ENCODE measurements at regions not wholly inside any gene's neighbourhood (a gene's known extent, or its start where the extent isn't known, plus 50 kb on each side); places are given as distances from the start of the nearest gene placed in this dataset.

DNA sequence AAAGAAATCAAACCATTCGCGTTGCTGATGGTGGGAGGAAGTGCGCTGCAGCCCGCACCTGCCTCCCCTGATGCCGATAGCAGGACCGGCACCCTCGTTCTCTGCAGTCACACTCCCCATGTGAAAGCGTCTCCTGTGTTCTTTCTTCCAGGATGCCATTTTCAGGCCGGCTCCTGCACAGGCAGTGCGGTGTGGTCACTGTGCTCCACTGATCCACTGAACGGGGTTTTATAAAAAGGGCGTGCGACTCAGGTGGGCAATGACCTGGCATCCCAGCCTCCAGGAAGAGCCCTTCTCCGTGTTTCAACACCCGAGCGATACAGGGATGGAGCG lies 88.3 kb upstream of the SNTG2 start:
- FAIRE-seq (no peak), DNase-seq (ENCODE audit: low spot score in 2 of 2) (no peak)

DNA sequence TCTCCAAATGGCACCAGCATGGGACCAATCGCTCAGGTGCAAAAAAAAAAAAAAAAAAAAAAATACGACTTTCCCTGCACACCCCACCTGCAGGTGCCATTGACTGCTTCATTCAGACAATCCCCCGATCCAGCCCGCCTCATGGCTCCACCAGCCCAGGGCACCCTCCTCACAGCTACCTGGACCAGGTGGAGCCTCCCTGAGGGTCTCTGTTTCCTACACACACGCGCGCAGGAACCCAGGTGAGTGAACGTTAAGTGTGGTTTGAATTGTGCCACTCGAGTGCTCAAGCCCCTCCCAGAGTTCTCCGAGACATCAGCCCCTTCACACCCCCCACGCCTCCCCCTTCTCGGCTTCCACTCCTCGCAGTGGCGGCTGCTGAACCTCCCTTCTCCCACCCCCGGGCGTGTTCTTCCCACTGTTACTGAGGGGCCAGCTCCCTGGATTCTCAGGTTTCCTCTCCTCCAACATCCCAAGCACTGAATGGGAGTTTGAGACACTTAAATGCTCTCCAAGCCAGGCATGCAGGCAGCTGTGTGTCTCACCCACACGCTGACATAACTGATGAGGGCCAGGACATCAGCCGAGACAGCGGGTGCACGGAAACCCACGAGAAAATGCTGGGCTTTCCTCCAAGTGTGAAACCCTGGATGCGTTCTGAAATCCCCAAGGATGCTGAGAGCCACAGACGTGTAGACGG lies 88.8 kb upstream of the SNTG2 start:
- DNase-seq (ENCODE audit: low spot score in 2 of 2) (peak in 1 of 2 donors; percentile 47), FAIRE-seq (no peak)

DNA sequence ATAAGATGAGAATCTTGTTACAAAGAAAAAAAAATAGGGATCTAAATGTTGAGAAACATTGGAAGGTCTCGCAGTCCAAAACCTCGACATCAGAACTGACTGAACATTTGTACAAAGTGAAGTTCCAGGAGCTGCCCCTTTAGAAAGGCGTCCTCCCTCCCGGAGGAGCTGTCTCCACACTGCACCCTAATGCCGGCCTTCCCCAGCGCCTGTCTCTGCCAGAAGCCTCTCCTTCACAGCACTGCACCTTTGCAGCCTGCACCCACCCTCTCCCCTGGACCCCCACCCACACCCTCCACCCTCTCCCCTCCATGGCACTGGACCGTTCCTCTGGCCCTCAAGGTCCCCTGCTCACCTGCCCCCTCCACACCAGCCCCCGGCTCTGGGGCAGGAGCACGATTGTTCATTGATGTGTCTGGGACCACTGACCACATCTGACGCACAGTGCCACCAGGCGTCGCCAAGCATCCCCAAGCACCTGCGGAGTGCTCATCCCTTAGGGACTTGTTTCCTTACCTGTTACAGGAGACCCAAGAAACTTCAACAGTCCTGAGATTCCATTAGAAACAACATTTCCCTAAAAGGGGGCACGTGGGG lies 90.3 kb upstream of the SNTG2 start:
- FAIRE-seq (no peak), DNase-seq (ENCODE audit: low spot score in 2 of 2) (no peak)

DNA sequence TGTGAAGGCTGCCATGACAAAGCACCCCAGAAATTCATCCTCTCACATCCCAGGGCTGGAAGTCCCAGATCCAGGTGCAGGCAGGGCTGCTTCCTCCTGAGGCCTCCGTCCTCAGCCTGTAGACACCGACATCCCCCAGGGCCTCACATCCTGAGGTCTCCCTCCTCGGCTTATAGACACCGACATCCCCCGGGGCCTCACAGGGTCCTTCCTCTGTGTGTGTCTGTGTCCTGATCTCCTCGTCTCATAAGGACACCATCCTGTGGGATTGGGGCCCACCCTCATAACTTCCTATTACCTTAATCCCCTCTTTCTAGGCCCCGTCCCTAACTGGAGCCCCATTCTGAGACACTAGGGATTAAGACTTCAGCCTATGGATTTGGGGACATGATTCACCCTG lies 92.0 kb upstream of the SNTG2 start:
- FAIRE-seq (no peak), DNase-seq (ENCODE audit: low spot score in 2 of 2) (no peak)

DNA sequence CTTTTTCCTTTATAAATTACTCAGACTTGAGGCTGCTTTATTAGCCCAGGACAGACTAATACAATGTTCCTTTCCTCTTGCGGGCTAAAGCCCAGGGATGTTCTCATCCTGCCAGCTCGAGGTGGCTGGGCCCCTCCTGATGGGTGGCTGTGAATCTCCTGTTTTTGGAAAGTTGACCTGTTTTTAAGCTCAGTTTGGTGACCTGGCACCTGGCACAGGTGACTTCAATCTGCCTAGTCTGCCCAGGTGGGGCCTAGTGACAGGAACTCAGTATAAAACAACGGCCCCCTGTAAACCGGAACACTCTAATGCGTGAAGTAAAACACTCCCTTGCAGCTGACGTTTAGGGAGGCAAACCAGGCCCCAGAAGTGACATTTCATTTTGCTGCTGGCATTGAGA lies 92.7 kb upstream of the SNTG2 start:
- DNase-seq (ENCODE audit: low spot score in 2 of 2) = no peak
- FAIRE-seq = no peak

DNA sequence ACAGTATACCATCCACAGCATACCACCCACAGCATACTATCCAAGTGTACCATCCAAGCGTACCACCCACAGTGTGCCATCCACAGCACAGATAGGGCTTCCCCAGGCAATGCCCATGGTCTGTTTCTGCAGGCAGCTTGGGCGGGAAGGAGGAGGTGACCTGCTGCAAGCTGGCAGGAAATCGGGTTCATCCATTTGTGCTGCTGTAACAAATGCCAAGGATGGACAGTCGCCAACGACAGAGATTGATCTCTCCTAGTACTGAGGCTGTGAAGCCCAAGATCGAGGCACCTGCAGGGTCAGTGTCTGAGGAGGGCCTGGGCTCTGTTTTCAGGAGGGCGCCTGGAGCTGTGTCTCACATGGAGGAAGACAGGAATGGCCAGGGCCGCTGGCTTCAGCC lies 93.6 kb upstream of the SNTG2 start:
- FAIRE-seq (no peak), DNase-seq (ENCODE audit: low spot score in 2 of 2) (no peak)

DNA sequence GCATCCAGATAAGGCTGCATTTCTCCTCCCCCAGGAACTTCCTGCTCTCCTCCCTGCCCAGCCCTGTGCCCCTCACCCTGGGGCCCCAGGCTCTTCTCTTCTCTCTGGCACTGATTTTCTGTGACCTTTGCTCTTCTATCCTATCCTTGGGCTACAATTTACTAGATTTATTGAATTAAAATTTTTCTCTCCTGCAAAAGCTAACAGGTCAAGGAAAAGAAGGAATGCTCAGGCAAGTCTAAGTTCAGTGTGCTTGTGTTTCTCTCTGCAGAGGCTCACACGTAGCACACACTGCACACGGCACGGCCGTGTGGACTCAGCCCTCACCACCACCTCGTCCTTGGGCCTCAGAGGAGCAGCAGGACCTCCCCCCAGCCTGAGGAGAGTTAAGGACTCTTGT lies 94.2 kb upstream of the SNTG2 start:
- DNase-seq (ENCODE audit: low spot score in 2 of 2) (no peak), FAIRE-seq (no peak)

DNA sequence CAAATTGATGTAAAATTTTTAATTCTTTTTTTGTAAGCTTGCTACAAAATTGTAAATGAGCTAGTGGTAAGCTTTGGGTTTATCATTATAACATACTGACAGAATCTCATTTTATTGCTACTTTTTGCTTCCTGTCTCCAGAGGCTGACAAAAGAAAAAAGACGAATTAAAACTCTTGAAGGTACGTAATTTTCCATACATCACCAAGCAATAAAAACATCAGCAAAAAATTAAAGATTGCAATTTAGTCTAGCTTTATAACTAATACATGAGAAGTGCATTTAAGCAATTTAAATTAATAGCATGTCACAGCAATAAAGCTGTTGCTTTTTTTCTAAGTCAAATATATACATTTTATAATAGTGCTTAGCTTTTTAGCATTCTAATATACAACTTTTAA lies 94.6 kb upstream of the SNTG2 start:
- no peak for FAIRE-seq
- no peak for DNase-seq (ENCODE audit: low spot score in 2 of 2)

DNA sequence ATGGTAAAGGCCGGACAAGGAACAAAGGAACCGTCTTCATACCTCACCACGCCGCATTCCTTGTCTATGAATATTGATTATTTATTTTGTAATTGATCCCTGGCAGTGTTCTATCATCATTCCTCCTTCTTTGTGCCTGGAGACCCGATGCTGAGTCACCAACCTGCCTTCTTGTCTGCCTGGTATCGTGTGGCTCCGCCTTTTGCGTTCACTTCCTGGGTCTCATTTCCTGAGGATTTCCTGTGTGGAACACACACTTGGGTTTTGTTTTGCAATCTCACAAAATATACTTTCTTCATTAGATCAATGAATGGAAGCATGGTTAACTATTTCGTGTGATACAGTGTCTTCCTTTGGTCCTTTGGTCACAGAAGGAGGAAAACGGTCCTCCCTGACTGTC lies 95.5 kb upstream of the SNTG2 start:
- DNase-seq (ENCODE audit: low spot score in 2 of 2) (no peak), FAIRE-seq (no peak)

DNA sequence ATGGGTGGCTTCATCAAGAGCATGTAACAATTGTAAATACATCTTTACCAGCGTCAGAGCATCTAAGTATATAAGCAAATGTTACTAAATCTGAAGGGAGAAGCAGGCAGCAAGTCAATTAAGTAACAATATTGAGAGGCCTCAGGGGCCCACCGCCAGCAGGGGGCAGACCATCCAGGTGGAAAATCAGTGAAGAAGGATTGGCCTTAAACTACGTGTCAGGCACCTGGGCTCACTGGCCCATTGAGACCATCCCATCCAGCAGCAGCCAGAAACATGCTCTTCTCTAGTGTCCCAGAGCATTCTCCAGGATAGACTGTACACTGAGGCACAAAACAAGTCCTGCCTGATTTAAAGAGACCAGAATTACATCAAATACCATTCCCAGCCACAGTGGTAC lies 96.2 kb upstream of the SNTG2 start:
- no peak for FAIRE-seq

DNA sequence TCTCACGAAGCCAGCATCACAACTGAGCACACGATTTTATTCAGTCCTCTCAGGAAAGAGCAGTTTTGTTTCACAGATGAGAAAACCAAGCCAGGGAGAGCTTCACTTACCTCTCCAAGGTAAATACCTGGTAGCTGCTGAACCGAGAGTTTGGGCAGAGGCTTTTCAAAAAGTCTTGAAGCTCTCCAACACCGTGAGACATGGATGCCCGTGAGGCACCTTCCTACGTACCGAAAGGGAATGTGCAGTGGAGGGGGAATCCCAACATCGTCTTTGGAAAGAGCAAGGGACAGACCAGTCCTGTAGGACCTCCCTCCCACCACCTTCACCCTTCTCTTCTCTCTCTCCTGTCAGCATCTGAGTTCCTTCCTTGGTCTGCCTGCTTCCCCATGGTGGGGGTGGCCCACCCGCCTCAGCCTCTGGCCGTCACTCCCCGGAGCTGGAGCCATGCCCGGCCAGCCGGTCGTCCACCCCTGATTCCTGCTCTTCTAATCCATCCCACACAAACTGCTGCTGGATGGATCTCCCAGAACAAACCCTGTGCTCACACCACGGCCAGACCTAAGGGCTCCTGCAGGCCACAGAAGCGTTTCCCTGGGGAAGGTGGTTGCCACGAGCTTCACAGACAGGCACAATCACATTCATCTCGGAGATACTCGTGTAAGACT lies 97.3 kb upstream of the SNTG2 start:
- no peak for FAIRE-seq
- DNase-seq (ENCODE audit: low spot score in 2 of 2) = no peak

More for the DNA sequence above, 96.2 kb upstream of the SNTG2 start:
- DNase-seq (ENCODE audit: low spot score in 2 of 2) = no peak

DNA sequence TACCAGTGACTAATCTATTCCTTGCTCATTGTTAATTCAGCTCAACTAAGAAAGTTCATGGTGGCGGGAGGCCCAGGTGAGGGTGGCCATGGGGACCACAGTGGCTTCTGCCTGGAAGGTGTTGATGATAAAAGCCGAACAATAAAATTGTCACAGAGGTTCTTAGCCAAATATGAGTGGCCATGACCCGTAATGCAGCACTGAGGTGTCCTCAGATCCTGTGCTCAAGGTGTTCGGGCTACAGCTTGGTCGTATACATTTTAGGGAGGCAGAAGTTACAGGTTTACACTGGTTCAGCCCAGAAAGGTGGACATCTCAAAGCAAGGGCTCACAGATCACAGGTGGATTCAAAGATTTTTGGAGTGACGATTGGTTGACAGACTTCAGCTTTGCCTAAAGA lies 98.5 kb upstream of the SNTG2 start:
- FAIRE-seq (no peak), DNase-seq (ENCODE audit: low spot score in 2 of 2) (no peak)

DNA sequence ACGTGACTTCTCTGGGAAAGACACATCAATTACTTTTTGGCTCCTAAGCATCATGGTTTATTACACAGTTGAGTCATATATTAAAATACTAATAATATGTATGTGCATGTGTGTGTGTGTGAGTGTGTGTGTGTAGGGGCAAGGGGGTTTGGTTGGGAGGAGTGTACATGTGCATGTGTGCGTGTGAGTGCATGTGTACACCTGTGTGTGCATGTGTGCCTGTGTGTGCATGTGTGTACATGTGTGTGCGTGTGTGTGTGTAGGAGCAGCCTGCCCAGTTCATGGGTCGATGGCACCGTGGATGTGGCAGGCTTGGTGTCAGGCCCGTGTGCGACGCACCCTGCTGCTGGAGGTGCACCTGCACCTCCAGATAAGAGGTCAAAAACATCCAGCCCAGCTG lies 99.0 kb upstream of the SNTG2 start:
- FAIRE-seq (no peak), DNase-seq (ENCODE audit: low spot score in 2 of 2) (no peak)

DNA sequence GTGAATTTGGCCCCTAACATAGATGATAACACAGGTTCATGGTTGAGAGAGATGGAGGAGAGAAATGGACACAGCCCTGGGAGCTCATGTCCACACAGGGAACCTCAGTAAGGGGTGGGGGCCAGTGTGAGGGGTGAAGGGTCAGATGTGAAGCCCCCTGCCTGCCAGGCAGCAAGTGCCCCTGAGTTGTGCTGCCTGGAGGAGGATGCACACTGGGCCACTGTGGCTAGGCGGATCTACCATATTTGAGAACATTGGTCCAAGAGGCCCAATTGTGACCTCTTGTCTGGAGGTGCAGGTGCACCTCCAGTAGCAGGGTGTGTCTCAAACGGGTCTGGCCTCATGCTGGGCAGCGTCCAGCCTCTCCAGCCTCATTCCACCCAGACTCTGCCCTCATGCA lies 99.6 kb upstream of the SNTG2 start:
- DNase-seq (ENCODE audit: low spot score in 2 of 2) (no peak), FAIRE-seq (no peak)

DNA sequence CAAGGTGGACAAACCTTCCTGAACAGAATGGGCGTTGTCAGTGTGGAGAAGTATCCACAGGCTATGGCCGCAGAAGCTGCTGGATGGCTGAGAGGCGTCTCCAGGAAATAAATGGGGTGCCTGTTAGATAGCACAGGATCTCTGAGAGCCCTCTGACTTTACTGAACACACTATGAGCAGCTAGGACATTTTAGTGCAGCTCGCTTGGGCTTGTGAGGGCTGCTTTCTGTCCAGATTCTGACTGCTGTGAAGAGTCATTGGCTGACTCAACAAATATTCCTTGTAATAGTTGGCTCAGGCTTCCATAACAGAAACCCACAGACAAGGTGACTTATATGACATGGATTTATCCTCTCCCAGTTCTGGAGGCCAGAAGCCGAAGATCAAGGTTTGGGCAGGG lies 100.2 kb upstream of the SNTG2 start:
- DNase-seq (ENCODE audit: low spot score in 2 of 2) (no peak), FAIRE-seq (no peak)

DNA sequence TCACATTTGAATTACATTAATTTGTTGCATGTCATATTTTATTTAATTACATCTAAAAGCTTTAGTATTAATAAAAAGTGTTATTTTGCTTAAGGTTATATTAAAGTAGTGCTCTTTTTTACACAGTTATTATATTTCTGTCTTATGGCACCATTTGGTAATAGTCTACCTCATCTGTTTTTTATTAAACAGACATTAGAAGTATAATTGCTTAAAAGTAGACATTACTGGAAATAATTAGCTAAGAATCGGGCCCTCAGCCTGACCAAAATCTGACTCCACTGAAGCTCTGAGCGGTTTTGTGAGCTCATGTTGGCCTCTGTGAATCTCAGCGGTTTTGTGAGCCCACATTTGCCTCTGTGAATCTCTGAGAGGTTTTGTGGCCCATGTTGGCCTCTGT lies 102.5 kb upstream of the SNTG2 start:
- FAIRE-seq = no peak
- DNase-seq (ENCODE audit: low spot score in 2 of 2) = no peak

DNA sequence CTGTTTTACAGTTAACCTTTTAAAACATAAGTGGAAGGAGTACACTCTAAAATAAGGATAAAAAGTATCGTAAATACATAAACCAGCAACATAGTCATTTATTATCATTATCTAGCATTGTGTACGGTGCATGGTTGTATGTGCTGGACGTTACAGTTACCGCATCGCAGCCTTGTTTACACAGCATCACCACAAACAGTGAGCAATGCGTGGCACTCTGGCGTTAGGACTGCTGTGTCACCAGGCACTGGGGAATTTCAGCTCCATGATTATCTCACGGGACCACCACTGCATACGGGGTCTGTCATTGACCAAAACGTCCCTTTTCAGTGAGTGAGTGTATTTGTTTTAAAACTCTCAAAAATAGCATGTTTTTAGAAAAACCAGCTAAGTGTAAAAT lies 103.0 kb upstream of the SNTG2 start:
- FAIRE-seq (no peak), DNase-seq (ENCODE audit: low spot score in 2 of 2) (no peak)

DNA sequence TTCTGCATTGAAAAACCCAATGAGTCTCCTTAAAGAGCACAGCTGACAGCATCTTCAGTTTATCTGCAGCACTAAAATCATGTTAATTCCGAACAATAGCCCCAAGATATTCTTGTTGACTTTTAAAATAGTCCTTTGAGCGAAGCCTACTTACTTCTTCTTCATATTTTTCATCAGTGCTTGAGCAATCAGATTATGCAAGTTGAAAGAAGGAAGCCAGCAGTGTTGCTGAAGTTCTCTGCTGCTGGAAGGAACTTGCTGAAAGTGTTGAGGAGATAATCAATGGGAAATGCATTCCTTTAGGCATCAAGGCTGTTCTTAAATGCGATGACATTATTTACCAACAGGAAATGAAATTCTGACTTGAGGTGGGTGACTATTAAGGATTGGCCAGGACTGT lies 105.9 kb upstream of the SNTG2 start:
- no peak for DNase-seq (ENCODE audit: low spot score in 2 of 2)
- FAIRE-seq = no peak

DNA sequence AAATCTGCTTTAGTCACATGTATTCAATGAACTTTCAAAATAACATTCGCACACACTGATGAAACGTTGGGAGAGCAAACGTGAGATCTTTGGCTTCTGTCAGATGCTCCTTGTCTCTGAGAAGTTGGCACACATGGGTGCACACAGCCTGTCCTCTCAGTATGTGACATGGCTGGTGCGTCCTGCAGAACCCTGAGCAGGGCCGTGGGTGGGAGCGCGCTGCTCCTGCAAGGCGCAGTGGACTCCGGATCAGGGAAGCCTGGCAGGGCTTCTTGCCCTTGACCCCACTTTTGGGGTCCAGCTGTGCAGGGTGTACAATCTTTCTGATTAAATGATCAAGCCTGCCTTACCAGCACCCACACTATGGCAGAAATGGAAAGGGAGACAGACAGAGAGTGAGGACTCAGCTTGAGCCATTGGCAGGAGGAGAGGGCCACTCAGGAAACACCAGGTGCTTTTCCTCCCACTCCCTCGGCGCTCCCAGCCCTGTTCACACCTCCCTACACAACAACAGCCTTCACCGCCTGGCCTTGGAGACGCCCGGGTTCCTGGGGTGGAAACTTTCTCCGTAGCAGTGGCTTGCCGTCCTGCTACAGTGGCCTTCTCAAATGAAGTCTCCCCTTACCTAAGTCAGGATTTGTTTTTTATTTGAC lies 108.4 kb upstream of the SNTG2 start:
- no peak for DNase-seq (ENCODE audit: low spot score in 2 of 2)
- no peak for FAIRE-seq

DNA sequence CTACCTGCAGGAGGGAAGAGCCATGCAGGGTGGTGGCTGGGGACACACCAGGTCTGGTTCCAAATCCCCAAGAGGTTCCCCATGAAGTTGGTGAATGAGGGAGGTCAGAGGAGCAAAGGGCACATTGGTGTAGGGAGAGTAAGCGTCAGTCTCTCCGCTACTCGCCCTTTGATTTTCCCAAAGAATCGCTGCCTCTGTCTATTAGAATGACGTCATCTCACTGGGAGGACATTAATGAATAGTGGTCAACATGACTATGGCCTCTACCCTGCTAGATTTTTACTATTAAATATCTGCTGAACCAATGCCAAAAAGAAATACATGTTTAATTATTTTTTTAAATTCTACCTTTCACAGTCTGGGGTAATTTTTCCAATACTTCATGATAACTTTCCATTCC lies 109.6 kb upstream of the SNTG2 start:
- DNase-seq (ENCODE audit: low spot score in 2 of 2) = no peak
- no peak for FAIRE-seq

DNA sequence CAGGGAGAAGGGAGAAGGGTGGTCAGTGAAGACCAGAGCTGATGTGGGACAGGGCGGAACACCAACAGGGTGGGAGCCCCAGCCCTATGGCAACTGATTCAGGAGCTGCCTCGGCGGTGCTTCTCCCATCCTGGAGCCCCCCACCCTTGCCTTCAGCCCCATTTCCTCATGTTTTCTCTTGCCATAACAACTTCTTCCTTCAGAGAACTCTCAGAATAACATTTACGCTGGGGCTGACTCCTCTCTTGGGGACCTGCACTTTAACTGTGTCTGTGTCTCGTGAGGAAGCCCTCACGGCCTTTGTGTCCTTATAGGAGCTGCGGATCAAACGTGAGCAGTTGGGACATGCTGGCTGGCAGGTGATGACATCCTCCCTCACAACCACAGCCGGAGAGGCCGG lies 116.4 kb upstream of the SNTG2 start:
- no peak for FAIRE-seq
- DNase-seq (ENCODE audit: low spot score in 2 of 2) = no peak

DNA sequence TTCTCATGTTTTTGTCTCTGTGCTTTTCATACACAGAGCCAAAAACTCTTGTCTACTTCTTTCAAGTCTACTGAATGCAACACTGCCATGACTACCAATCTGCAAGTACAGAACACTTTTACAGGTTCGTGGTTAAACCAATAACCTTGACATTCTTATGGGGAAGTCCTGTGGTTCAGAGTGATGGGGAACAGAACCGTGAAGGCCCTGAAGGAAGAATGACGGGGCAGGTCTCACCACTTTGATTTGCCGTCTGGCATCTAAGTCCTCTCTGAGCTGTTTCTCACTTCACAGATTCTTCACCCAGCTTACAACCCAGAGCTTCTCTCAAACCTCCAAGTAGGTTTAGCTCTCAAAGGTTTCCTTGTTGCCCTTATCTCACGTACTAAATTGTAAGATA lies 117.5 kb upstream of the SNTG2 start:
- DNase-seq (ENCODE audit: low spot score in 2 of 2) (no peak), FAIRE-seq (no peak)
